ENCODE measurements at regions not wholly inside any gene's neighbourhood (a gene's known extent, or its start where the extent isn't known, plus 50 kb on each side); places are given as distances from the start of the nearest gene placed in this dataset.
"Not testable (repeated sequence)": the region's sequence is repeated elsewhere in the genome, so short reads cannot be mapped to it uniquely, and the experiment has no call there.

DNA sequence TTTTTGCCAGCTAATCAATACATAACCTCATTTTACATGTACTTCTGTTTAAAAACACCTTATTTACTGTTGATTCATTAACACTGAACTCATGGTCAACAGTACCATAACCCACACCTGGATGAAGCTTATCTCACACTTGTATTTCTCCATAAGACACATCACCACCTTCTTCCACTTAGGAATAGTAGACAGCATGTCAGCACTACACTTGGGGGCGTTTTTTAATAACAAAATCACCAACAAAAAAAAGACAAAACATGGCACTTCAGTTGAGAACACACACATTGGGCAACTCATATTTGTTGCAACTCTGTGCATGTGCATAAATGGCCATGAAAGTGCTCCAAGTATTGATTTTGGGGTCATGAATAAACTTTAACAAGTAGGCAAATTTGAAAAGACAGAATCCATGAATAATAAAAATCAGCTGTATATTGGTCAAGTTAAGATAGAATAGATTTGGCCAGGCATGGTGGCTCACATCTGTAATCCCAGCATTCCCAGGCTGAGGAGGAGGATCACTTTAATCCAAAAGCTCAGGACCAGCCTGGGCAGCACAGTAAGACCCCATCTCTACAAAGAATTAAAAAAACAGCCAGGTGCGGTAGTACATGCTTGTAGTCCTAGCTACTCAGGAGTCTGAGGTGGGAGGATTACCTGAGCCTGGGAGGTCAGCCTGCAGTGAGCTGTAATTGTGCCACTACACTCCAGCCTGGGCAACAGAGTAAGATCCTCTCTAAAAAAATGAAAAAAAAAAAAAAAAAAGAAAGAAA, 84.4 kb upstream of the SRD5A2 start:
- DNase-seq (ENCODE audit: low spot score), result no peak

DNA sequence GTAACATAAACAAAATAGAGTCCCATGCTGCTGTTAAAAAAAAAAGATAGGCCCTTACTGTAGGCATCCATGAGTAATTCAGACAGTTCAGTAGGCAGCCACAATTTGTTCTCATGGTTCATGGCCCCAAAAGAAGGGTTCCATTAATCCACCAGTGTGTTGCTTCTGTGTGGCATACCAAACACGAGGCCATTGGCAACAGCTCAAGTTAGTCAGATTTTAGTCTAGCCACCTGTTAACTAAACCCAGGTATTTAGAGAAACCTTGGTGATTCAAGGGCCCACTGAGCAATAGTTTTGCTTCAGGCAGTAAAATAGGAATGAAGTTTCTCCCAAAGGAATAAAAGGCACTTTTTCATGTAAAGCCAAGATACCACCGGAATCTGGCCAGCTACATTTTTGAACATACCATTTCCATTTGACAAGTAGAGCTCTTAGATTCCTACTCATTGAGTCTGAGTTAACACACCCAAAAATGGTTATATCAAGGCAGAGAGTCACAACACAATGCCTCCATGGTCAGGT, 80.1 kb upstream of the SRD5A2 start:
- DNase-seq (ENCODE audit: low spot score), result no peak

GRCh38 chr2:31660165-31660564, 79.4 kb upstream of the SRD5A2 start:
- no peak for DNase-seq (ENCODE audit: low spot score)

GRCh38 chr2:31654241-31654640, 73.5 kb upstream of the SRD5A2 start:
- DNase-seq (ENCODE audit: low spot score), result peak; percentile 18

DNA sequence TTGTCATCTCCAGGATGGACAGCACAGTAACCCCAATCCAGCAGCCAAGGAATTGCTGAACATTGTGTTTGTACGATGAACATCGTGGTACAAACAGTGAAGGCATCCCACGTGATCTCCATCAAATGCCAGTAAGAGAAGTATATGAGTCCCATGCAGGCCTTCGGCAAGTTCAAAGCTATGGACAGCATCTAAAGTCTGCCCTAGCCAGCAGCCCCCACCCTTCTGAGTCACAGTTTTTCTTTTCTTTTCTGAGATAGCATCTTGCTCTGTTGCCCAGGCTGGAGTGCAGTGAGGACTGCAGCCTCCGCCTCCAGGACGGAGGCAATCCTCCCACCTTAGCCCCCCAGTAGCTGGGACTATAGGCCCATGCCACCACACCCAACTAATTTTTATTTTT, 71.0 kb upstream of the SRD5A2 start:
- DNase-seq (ENCODE audit: low spot score), result no peak

- DNase-seq (ENCODE audit: low spot score), result no peak
Measured at GRCh38 chr2:31651267-31651666, 70.5 kb upstream of the SRD5A2 start.

DNA sequence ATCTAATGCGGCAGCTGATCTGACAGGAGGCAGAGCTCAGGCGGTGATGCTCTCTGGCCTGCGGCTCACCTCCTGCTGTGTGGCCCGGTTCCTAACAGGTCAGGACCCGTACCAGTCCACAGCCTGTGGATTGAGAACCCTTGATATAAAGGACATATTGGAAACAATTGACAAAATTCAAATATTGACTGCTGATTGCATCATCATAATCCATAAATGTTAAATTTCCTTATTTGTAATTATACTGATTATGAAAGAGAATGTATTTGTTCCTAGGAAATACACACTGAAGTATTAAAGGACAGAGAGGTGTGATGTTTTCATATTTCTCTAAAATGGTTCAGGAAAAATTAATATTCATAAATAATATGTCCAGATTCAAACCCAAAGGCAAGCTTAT, 63.8 kb upstream of the SRD5A2 start:
- DNase-seq (ENCODE audit: low spot score), result no peak

DNA sequence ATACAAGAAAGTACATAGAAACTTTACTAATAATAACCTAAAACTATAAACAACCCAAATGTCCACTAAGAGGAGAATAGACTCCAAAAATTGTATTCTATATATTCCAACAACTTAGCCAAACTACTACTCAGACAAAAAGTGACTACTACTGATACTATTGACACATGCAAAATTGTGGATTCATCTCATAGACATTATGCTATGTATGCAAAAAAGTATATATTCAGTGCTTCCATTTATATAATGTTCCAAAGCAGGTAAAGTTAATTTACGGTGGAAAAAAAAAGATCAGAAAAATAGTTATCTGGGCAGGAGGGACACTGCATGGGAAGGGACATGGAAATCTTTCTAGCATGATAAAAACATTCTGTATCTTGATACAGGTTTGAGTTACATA, 62.0 kb upstream of the SRD5A2 start:
- DNase-seq (ENCODE audit: low spot score), result no peak

DNA sequence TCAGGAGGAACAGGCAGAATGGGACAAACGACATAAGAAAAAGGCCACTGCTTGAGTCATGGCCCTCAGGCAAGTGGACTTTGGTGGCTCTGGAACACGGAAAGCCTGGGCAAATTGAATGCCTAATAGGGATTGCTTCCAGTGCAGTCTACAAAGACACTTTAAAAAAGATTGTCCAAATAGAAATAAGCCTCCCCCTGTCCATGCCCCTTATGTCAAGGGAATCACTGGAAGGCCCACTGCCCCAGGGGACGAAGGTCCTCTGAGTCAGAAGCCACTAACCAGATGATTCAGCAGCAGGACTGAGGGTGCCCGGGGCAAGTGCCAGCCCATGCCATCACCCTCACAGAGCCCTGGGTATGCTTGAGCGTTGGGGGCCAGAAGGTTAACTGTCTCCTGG, 51.5 kb upstream of the SRD5A2 start:
- DNase-seq (ENCODE audit: low spot score), result not testable (repeated sequence)
